HG03280 (cell line): ENCODE measurements at regions not wholly inside any gene's neighbourhood (a gene's known extent, or its start where the extent isn't known, plus 50 kb on each side); places are given as distances from the start of the nearest gene placed in this dataset.
"Not testable (repeated sequence)": the region's sequence is repeated elsewhere in the genome, so short reads cannot be mapped to it uniquely, and the experiment has no call there.

Source experiments
- ATAC-seq: cut with Tn5 transposase; IDR thresholded peaks from one replicate; pipeline ENCODE4 v1.9.1; 2021; ENCODE audit warnings: mild to moderate bottlenecking, moderate library complexity; ENCODE audit not compliant: unreplicated experiment

GRCh38 chr5:104611135-104611767, 1048.7 kb upstream of the NUDT12 start:
- no peak for ATAC-seq

DNA sequence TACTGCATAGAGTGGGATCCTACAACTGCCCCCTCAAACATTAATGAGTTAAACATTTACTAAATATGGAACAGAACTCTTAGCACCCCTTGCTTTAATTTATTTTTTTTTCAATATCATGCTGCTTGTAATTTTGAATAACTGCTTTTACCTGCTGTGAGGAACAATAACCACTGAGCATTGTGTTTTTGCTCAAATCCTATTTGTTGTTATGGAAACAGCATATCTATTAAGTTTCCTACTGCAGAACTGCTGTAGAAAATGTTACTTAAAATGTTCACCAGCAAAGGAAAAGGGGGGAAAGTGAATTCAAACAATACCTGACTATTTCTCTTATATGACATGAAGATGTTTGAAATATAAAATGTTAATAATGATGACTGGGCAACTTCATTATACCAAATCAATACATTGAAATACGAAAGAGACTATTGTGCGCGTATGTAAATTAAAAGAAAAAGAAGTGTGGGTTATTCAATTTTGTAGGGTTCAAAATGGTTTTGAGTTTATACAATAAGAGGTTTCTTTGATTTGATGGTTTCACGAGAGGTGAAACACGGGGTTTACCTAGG, 1043.8 kb upstream of the NUDT12 start:
- ATAC-seq = no peak

- no peak for ATAC-seq
Observed at GRCh38 chr5:104599726-104600125, 1037.1 kb upstream of the NUDT12 start.

GRCh38 chr5:104598285-104598684, 1035.7 kb upstream of the NUDT12 start:
- no peak for ATAC-seq

GRCh38 chr5:104594850-104595249, 1032.3 kb upstream of the NUDT12 start:
- no peak for ATAC-seq

DNA sequence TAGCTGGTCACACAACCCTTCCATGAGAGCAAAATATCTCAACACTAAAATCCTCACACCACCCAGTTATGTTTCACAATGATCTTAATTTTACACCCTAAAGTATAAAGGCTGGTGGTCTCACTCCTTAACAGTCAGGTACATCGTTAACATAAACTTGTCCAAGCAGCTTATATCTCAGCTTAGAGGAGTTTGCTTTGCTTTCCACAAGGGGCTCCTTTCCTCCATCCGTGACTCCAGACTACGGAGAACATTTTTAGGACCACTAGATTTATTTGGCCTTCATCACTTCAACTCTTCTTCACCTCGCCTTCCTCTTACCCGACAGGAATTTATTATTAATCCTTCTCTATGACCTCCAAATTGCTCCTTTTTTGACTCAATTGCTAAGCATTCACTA, 1014.1 kb upstream of the NUDT12 start:
- ATAC-seq = no peak

DNA sequence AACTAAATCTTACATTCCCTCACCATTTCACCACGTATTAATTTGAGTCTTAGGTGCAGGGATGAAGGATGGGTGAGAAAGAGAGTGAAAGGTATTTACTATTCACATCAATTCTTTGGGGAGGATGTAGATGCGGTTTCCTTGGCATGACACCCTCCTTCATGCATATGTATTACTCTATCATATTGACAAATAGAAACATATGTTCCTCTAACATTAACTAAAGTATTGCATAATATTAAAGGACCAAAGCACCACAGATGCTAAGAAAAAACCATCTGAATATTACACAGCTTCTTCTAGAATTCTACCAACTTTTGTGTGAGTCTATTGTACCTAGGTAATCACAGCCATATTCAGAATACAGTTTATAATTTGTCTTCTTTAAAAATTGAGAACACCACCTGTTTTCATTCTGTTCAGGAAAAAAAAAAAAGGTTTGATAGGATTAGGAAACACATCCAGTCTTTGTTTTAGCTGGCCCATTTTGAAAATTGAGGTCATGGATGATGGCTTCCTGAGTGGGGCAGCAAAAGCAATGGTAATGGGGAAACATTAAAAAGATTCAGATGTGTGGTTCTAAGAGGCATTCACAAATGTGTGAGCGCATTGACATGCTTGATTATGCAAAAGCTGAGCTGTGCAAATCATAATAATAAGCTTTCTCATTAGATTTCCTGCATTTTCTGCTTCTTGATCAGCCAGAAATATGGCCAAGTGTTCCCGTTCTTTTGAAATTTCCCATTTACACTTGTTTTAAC, 1011.5 kb upstream of the NUDT12 start:
- ATAC-seq = no peak

GRCh38 chr5:104569621-104570020, 1007.0 kb upstream of the NUDT12 start:
- no peak for ATAC-seq

GRCh38 chr5:104564530-104564929, 1001.9 kb upstream of the NUDT12 start:
- no peak for ATAC-seq

- no peak for ATAC-seq
Observed at GRCh38 chr5:104556957-104557356, 994.4 kb upstream of the NUDT12 start.

DNA sequence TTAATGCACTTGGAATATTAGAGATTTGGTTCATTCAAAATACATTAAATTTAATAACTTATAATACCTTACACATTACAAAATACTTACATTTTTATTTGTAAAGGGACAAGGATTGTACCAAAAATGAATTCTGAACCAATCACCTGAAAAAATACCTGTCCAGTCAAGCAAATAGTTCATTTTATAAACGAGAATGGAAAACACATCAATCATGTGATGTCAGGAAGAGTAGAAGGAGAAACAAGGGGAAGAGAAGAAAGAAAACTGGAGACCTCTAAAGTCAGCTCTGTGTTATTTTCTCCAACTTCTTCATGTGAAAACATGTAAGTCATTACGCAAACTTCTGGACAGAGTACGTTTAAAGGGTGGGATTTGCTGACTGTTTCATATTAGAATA, 989.0 kb upstream of the NUDT12 start:
- no peak for ATAC-seq

GRCh38 chr5:104546871-104547270, 984.3 kb upstream of the NUDT12 start:
- not testable (repeated sequence) for ATAC-seq

DNA sequence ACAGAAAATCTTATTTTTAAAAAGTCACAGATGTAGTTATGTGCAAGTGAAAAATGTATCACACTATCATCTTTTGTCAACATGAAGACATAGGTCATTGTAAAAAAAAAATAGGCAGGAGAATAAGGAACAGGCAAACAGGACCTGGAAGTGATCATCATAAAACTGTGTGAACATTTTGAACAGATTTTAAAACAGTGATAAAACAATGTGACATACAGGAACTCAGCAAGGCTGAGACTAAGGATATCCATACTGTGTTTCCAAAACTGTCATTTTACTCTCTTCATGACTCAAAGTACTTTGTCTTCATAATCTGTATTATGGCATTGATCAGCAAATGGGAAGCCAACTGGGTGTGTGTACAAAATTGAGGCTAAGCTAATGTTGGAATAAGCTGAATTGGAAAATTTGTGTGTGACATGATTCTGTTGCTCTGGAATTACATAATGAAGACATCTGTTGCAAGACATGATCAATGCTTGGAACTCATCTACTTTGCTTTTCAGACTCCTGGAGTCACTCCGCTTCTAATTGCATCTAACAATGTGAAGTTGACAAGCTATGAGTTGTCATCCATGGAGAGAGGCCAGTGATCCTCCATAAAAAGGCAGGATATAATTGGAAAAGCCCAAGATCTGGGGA, 978.7 kb upstream of the NUDT12 start:
- ATAC-seq = no peak

GRCh38 chr5:104540448-104540847, 977.9 kb upstream of the NUDT12 start:
- ATAC-seq = no peak

DNA sequence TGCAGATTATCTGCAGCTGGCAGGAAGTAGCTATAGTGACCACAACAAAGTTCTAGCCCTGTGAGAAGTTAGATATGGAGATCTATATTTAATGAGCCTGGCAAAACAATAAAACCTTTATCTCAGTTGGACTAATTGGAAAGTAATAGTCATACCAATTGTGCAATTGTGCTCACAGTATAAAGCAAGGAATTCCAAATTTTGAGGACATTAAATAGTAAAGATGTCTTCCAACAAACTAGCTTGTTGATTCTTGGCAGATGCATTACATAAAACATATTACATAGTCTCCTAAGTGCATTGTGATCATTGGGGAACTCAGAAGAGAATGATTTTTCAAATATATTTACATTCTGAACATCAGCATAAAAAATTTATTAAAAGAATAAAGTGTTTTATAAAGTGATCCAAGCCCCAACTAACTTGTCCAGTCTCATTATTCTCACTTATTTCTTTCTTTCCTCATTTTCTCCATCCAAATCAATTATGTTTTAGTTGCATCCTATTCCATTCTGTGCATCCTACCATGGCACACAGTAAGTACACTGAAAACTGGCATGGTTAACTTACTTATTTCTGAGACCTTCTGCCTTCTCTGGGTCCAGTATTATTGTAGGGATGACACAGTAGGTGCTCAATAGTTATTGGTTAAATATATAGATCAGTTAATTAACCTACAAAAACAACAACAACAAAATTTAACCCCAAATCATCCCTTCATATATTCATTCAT, 977.2 kb upstream of the NUDT12 start:
- ATAC-seq = no peak

GRCh38 chr5:104538734-104539133, 976.1 kb upstream of the NUDT12 start:
- ATAC-seq = no peak

- no peak for ATAC-seq
Observed at GRCh38 chr5:104533498-104533897, 970.9 kb upstream of the NUDT12 start.

DNA sequence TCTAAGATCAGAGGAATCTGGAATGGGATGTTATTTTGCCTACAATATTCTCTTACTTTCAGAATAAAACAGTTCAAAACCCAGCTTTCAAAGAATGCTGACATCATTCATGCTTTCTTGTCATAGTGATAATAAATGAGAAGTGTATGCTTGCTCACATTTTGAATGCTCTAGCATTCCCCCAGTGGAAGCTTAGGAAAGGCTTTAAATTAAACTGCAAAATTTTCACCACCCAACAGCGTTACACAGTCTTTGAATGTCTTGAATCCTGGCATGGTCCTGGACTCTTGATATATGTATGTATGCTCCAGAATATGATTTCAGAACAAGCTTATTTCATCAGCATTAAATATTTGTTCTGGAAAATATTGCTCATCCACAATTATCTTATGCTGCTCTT, 964.3 kb upstream of the NUDT12 start:
- ATAC-seq = no peak

GRCh38 chr5:104513640-104514072, 951.1 kb upstream of the NUDT12 start:
- ATAC-seq = no peak

GRCh38 chr5:104513121-104513602, 950.6 kb upstream of the NUDT12 start:
- no peak for ATAC-seq
